Kidney tubule cell (primary cell): ENCODE measurements at regions not wholly inside any gene's neighbourhood (a gene's known extent, or its start where the extent isn't known, plus 50 kb on each side); places are given as distances from the start of the nearest gene placed in this dataset.
"Not testable (repeated sequence)": the region's sequence is repeated elsewhere in the genome, so short reads cannot be mapped to it uniquely, and the experiment has no call there.

Experiments used
- DNase-seq: peaks from one replicate; pipeline ENCODE4 v3.0.0-alpha.2; 2018; ENCODE audit warnings: low spot score

DNA sequence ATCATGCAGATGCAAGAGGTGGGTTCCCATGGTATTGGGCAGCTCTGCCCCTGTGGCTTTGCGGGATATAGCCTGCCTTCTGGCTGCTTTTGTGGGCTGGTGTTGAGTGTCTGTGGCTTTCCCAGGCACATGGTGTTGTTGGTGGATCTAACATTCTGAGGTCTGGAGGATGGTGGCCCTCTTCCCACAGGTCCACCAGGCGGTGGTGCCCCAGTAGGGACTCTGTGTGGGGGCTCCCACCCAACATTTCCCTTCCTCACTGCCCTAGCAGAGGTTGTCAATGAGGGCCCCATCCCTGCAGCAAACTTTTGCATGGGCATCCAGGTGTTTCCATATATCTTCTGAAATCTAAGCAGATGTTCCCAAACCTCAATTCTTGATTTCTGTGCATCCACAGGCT is 420.5 kb upstream of the TPTE start:
- DNase-seq: not testable (repeated sequence)

DNA sequence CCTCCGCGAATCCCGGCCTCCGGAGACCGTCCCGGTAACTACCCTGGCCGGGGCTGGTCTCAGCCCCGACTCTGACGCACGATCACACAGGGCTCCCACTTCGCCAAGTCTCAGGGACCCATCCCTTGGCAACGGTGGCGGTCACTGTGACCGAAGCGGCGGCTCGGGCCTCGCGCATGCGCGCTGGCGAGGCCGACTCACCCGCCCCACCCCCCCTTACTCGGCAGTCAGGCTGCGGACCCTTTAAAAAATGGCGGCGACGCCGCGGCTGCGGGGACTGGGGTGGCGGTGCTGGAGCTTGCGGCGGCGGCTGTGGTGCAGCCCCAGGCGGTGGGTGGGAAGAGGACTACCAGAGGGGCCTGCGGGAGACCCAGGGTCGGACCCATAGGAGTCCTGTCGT is 402.0 kb upstream of the TPTE start:
- DNase-seq: not testable (repeated sequence)

DNA sequence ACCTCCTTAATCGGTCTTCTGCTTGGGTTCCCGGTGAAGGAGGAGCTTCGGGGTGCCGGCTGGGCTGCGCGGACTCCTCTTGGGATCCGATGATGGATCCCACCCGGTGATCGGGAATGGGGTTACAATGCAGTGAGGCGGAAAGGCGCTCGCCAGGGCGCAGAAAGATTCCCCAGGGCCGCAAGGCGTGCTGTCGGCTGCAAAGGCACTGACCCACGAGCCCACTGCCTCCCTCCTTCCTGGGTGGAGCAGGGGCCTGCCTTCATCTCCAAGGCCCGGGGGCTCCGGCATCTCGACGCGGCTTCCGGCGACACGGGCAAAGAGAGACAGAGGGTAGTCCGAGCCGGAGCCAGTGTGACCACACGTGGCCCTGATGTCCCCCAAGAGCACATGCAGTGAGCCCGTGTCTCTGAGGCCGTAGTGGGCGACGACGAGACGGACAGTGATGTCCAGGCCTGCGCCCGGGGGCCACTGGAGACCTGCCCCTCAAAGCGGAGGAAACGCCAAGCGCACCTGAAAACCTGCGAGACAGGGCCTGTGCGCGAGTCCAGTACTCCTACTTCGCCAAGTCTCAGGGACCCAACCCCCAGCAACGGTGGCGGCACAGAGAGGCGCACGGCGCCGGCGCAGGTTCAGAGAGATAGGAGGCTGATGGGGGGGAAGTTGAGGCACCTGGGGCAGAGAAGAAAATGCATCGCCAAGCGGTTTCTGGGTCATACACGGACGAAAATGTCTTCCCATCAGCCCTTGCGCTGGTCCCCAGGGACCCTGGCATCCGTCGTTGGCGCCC is 401.4 kb upstream of the TPTE start:
- DNase-seq: not testable (repeated sequence)

DNA sequence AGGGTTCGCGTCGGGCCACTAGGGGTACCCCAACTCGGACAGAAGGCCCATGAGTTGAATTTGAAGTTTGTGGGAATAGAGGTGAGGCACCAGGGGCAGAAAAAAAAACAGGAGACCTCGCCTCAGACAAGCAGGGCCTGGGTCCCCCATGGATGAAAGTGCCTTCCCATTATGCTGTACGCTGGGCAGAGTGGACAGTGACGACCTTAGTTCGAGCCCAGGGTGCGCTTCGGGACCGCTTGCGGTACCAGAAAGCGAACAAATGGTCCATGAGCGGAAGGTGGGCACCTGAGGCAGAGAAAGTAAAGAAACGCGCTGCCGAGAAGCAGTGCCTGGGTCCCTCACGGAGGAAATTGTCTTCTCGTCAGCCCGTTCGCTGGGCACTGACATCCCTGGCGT is 400.8 kb upstream of the TPTE start:
- DNase-seq: not testable (repeated sequence)

DNA sequence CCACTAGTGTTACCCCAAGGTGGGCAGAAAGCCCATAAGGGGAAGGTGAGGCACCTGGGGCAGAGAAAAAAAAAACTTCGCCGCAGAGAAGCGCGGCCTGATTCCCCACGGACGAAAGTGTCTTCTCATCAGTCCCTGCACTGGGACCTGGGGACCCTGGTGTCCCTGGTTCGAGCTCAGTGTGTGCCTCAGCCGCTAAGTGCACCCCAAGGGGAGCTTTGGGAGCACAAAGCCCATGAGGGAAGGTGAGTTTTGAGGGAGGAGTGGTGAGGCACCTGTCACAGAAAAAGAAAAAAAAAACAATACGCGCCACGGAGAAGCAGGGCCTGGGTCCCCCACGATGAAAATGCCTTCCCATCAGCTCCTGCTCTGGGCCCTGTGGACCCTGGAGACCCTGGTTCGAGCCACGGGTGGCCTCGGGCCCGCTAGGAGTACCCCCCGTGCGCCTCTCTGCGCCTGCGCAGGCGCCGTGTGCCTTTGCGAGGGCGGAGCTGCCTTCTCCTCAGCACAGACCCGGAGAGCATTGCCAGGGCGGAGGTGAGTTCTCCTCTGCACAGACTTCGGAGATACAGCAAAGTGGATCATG is 400.3 kb upstream of the TPTE start:
- DNase-seq: not testable (repeated sequence)

DNA sequence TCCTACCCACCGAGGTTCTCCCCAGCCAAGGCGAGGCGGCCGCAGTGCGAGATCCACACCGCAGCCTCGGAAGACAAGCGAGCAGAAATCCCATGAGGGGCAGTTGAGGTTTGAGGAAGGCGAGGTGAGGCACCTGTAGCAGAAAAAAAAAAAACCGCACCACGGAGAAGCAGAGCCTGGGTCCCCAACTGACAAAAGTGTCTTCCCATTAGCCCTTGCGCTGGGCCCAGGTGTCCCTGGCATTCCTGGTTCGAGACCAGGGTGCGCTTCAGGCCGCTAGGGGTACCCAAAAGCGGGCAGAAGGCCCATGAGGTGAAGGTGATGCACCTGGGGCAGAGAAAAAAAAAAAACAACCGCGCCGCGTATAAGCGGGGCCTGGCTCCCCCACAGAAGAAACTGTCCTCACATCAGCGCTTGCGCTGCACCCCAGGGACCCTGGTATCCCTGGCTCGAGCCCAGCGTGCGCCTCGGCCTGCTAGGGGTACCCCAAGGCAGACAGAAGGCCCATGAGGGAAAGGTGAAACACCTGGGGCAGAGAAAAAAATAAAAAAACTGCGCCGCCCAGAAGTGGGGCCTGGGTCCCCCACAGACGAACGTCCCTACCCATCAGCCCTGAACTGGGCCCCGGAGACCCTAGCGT is 399.4 kb upstream of the TPTE start:
- not testable (repeated sequence) for DNase-seq

DNA sequence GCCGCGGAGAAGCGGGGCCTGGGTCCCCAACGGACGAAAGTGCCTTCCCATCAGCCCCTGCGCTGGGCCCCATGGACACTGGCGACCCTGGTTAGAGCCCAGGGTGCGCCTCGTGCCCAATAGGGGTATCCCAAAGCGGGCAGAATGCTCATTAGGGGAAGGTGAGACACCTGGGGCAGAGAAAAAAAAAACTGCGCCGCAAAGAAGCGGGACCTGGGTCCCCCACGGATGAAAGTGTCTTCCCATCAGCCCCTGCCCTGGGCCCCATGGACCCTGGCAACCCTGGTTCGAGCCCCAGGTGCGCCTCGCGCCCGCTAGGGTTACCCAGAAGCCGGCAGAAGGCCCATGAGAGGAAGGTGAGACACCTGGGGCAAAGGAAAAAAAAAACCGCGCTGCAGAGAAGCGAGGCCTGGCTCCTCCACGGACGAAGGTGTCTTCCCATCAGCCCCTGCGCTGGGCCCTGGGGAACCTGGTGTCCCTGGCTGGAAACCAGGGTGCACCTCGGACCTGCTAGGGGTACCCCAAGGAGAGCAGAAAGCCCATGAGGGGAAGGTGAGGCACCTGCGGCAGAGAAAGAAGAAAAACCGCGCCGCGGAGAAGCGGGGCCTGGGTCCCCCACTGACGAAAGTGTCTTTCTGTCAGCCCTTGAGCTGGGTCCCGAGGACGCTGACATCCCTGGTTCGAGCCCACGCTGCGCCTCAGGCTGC is 398.4 kb upstream of the TPTE start:
- DNase-seq: peak; percentile 0

DNA sequence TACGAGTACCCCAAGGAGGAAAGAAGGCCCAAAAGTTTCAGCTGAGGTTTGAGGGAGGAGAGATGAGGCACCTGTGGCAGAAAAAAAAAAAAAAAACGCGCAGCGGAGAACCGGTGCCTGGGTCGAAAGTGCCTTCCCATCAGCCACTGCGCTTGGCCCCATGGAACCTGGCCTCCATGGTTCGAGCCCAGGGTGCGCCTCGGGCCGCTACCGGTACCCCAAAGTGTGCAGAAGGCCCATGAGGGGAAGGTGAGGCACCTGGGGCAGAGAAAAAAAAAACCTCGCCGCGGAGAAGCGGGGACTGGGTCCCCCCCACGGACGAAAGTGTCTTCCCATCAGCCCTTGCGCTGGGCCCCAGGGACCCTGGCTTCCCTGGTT is 397.9 kb upstream of the TPTE start:
- peak; percentile 0 for DNase-seq

DNA sequence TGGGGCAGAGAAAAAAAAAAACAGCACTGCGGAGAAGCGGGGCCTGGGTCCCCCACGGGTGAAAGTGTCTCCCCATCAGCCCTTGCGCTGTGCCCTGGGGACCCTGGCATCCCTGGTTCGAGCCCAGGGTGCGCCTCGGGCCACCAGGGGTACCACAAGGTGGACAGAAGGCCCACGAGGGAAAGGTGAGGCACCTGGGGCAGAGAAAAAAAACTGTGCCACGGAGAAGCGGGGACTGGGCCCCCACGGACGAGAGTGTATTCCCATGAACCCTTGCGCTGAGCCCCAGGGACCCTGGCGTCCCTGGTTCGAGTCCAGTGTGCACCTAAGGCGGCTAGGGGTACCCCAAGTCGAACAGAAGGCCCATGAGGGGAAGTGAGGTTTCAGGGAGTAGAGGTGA is 395.8 kb upstream of the TPTE start:
- not testable (repeated sequence) for DNase-seq

DNA sequence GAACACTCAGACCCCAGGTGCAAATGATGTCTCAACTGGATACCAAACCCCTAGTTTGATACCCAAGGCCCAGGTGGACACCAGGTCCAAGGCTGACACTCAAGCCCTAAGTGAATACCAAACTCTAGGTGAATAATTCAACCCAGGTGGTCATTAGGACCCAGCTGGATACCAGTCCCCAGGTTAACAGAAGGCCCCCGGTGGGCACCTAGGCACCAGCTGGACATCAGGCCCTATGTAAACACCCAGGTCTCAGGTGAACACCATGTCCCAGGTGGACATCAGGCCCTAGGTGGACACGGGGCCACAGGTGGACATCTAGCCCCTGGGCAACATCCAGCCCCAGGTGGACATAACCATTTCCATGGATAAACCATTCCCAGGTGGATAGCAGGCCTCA is 387.3 kb upstream of the TPTE start:
- DNase-seq: not testable (repeated sequence)

DNA sequence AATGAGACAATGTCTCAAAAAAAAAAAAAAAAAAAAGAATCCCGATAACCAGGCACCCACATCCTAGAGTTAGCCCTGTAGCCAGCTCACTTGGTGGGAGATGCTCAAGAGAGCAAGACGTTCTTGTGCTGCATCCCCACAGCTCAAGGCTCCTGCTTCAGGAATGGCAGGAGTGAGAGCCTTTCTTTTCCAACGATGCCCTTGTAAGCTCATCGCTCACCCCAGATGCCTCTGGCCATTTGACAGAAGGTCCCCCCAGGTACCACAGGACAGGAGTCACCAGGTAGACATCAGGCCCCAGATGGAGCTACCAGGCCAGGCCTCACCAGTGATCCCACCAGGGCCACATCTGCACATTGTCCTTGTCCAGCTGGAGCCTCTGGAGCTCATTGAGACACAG is 385.5 kb upstream of the TPTE start:
- not testable (repeated sequence) for DNase-seq

DNA sequence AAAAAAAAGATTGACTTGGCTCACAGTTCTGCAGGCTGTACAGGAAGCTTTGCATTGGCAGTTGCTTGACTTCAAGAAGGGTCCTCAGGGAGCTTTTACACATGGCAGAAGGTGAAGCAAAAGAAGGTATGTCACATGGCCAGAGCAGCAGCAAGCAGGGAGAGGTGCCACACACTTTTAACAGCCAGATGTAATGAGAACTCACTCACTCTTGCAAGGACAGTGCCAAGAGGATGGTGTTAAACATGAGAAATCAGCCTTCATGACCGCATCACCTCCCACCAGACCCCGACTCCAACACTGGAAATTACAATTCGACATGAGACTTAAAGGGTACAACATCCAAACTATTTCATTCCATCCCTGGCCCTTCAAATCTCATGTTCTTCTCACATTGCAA is 367.2 kb upstream of the TPTE start:
- DNase-seq: not testable (repeated sequence)
